ENCODE measurements at regions not wholly inside any gene's neighbourhood (a gene's known extent, or its start where the extent isn't known, plus 50 kb on each side); places are given as distances from the start of the nearest gene placed in this dataset.

GRCh38 chr1:37281354-37281753 lies 193.0 kb upstream of the ZC3H12A start:
- intact Hi-C loops (cut with micrococcal nuclease; ENCODE audit: unreplicated experiment) (no loop called here), in situ Hi-C loops (cut with HindIII; ENCODE audit: low pct_unique_long_range_greater_than_20kb, low sequenced_read_pairs) (no loop called here)
- ATAC-seq (no peak), DNase-seq (ENCODE audit: low read depth, low spot score) (no peak)
- no TSS peak for BruUV-seq (replicated peaks)
- TF ChIP-seq TCF7L2 (IDR thresholded peaks at IDR 0.05; ENCODE audit: low read depth, low read length), result no peak
- TF ChIP-seq CTCF (IDR thresholded peaks at IDR 0.05), result no peak
- TF ChIP-seq, protein P1, sequence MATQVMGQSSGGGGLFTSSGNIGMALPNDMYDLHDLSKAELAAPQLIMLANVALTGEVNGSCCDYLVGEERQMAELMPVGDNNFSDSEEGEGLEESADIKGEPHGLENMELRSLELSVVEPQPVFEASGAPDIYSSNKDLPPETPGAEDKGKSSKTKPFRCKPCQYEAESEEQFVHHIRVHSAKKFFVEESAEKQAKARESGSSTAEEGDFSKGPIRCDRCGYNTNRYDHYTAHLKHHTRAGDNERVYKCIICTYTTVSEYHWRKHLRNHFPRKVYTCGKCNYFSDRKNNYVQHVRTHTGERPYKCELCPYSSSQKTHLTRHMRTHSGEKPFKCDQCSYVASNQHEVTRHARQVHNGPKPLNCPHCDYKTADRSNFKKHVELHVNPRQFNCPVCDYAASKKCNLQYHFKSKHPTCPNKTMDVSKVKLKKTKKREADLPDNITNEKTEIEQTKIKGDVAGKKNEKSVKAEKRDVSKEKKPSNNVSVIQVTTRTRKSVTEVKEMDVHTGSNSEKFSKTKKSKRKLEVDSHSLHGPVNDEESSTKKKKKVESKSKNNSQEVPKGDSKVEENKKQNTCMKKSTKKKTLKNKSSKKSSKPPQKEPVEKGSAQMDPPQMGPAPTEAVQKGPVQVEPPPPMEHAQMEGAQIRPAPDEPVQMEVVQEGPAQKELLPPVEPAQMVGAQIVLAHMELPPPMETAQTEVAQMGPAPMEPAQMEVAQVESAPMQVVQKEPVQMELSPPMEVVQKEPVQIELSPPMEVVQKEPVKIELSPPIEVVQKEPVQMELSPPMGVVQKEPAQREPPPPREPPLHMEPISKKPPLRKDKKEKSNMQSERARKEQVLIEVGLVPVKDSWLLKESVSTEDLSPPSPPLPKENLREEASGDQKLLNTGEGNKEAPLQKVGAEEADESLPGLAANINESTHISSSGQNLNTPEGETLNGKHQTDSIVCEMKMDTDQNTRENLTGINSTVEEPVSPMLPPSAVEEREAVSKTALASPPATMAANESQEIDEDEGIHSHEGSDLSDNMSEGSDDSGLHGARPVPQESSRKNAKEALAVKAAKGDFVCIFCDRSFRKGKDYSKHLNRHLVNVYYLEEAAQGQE (IDR thresholded peaks at IDR 0.05; ENCODE audit: insufficient read depth in 1 of 2, low read depth in 2 of 2, low read length in 1 of 2), result no peak
- no peak for TF ChIP-seq SIN3A (IDR thresholded peaks at IDR 0.05; ENCODE audit: borderline replicate concordance, insufficient read depth, low read depth, low read length)
- no peak for TF ChIP-seq POLR2AphosphoS5 (IDR thresholded peaks at IDR 0.05; ENCODE audit: low read depth, low read length)
- Histone ChIP-seq H3K4me3 (ENCODE audit: low read depth in 2 of 2, low read length in 2 of 2) (no peak overlapping the region), H3K36me3 (ENCODE audit: control insufficient read depth, insufficient read depth, low read length) (no peaks in the 10 kb centered on the region), H3K4me1 (ENCODE audit: control insufficient read depth, insufficient read depth, low read length) (no peaks in the 10 kb centered on the region), H3K27ac (ENCODE audit: low read length) (no peak overlapping the region), H3K27me3 (ENCODE audit: control insufficient read depth, insufficient read depth, low read length) (peaks cover 4% of the 10 kb centered on the region), H3K9me3 (ENCODE audit: control insufficient read depth, insufficient read depth, low read depth, low read length) (no peaks in the 10 kb centered on the region)
- ChIA-PET POLR2A (no interaction called here), CTCF (no interaction called here)

DNA sequence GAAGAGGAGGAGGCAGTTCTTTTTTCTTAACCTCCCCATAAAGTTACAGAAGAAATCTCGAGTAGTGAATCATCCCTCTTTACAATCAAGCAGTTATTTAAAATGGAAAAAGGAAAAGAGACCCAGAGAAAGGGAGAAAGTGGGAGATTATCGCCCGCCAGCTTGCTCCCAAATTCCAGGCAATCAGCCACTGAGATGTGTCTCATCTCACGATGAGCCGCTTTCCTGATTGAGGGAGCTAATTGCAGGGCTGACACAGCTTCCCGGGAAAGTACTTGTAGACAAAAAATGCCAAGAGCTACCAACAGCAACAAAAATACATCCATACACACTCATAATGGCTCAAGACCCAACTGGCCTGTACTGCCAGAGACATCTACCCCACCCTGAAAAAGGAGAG lies 191.6 kb upstream of the ZC3H12A start:
- no peaks in the 10 kb centered on the region for H3K36me3 ChIP-seq (ENCODE audit: control insufficient read depth, insufficient read depth, low read length)
- H3K4me3 ChIP-seq (ENCODE audit: low read depth in 2 of 2, low read length in 2 of 2), result no peak overlapping the region
- in situ Hi-C loops (cut with HindIII; ENCODE audit: low pct_unique_long_range_greater_than_20kb, low sequenced_read_pairs), result no loop called here
- CTCF ChIA-PET, result no interaction called here
- DNase-seq (ENCODE audit: low read depth, low spot score) (no peak), ATAC-seq (no peak)
- H3K9me3 ChIP-seq (ENCODE audit: control insufficient read depth, insufficient read depth, low read depth, low read length), result no peaks in the 10 kb centered on the region
- no peak for TF ChIP-seq POLR2AphosphoS5 (IDR thresholded peaks at IDR 0.05; ENCODE audit: low read depth, low read length)
- TF ChIP-seq SIN3A (IDR thresholded peaks at IDR 0.05; ENCODE audit: borderline replicate concordance, insufficient read depth, low read depth, low read length), result no peak
- TF ChIP-seq CTCF (IDR thresholded peaks at IDR 0.05), result no peak
- no peak for TF ChIP-seq TCF7L2 (IDR thresholded peaks at IDR 0.05; ENCODE audit: low read depth, low read length)
- TF ChIP-seq, protein P1 (IDR thresholded peaks at IDR 0.05; ENCODE audit: insufficient read depth in 1 of 2, low read depth in 2 of 2, low read length in 1 of 2), result no peak
- H3K27me3 ChIP-seq (ENCODE audit: control insufficient read depth, insufficient read depth, low read length), result peaks cover 4% of the 10 kb centered on the region
- BruUV-seq (replicated peaks), result no TSS peak
- POLR2A ChIA-PET, result no interaction called here
- no peaks in the 10 kb centered on the region for H3K4me1 ChIP-seq (ENCODE audit: control insufficient read depth, insufficient read depth, low read length)
- H3K27ac ChIP-seq (ENCODE audit: low read length), result no peak overlapping the region
- intact Hi-C loops (cut with micrococcal nuclease; ENCODE audit: unreplicated experiment), result no loop called here
